CD4-positive, alpha-beta T cell (primary cell): ENCODE measurements at regions not wholly inside any gene's neighbourhood (a gene's known extent, or its start where the extent isn't known, plus 50 kb on each side); places are given as distances from the start of the nearest gene placed in this dataset.

Experiments used
- ATAC-seq: fragments of 200-7000 bp; cut with Tn5 transposase; one replicate; pipeline ENCODE4 v1.10.0; 2022; ENCODE audit warnings: mild to moderate bottlenecking; ENCODE audit not compliant: poor library complexity
- CTCF ChIA-PET: fragments of 350-600 bp; sonication (Branson Sonifier 250); formaldehyde crosslinking; loops from one replicate; lab custom pipeline; 2021; ENCODE audit warnings: antibody characterized with exemption, inconsistent platforms; lab: Charles Lee
- POLR2A ChIA-PET: fragments of 350-600 bp; sonication (Branson Sonifier 250); formaldehyde crosslinking; loops from one replicate; lab custom pipeline; 2021; ENCODE audit warnings: antibody characterized with exemption, inconsistent platforms; lab: Charles Lee
- DNase-seq, 14 experiments: peaks; one replicate each; pipeline ENCODE4 v3.0.0-alpha.2; 2013 to 2020; ENCODE audit warnings: mixed read lengths in 2 of 14
- H3K27ac ChIP-seq, 2 donors: one replicate each; pipeline versions ENCODE4 v1.5.1 to v1.7.0; 2013; ENCODE audit warnings: low read length in 2 of 2, low read depth in 1 of 2, mild to moderate bottlenecking in 1 of 2
- H3K27me3 ChIP-seq, 2 experiments: 1 replicate in 1 of 2; 2 replicates in 1 of 2; pipeline versions ENCODE4 v1.6.1 to v1.7.0; 2013; ENCODE audit warnings: low read length in 2 of 2, control low read depth in 1 of 2, mild to moderate bottlenecking in 1 of 2, moderate library complexity in 1 of 2; ENCODE audit not compliant: insufficient read depth in 2 of 2, control insufficient read depth in 1 of 2
- H3K36me3 ChIP-seq: one replicate; pipeline ENCODE4 v1.6.1; 2013; ENCODE audit warnings: low read length, control low read depth; ENCODE audit not compliant: insufficient read depth
- H3K4me1 ChIP-seq: one replicate; pipeline ENCODE4 v1.6.1; 2013; ENCODE audit warnings: low read length, control low read depth; ENCODE audit not compliant: insufficient read depth
- H3K4me3 ChIP-seq: one replicate; pipeline ENCODE4 v1.5.1; 2013; ENCODE audit warnings: mild to moderate bottlenecking, low read length, moderate library complexity
- H3K9me3 ChIP-seq, 2 experiments: 1 replicate in 1 of 2; 2 replicates in 1 of 2; pipeline versions ENCODE4 v1.6.1 to v1.7.0; 2013; ENCODE audit warnings: low read length in 2 of 2, mild to moderate bottlenecking in 2 of 2, control low read depth in 1 of 2, moderate library complexity in 1 of 2; ENCODE audit not compliant: control insufficient read depth in 1 of 2, insufficient read depth in 1 of 2
- H3K27ac Mint-ChIP-seq: one replicate; pipeline ENCODE4 v1.8.0; 2020; ENCODE audit warnings: mixed read lengths
- H3K27me3 Mint-ChIP-seq: one replicate; pipeline ENCODE4 v1.8.0; 2021; ENCODE audit warnings: mixed read lengths
- H3K36me3 Mint-ChIP-seq: one replicate; pipeline ENCODE4 v1.8.0; 2021; ENCODE audit warnings: low read depth, mixed read lengths
- H3K4me1 Mint-ChIP-seq: one replicate; pipeline ENCODE4 v1.8.0; 2021; ENCODE audit warnings: low read depth, mixed read lengths
- H3K4me3 Mint-ChIP-seq: one replicate; pipeline ENCODE4 v1.8.0; 2020; ENCODE audit warnings: mild to moderate bottlenecking, mixed read lengths
- H3K9me3 Mint-ChIP-seq: one replicate; pipeline ENCODE4 v1.8.0; 2020; ENCODE audit warnings: mixed read lengths
- CTCF ChIP-seq: fragments of 200-600 bp; IDR thresholded peaks from one replicate; pipeline ENCODE4 v1.8.0; 2022; ENCODE audit warnings: antibody characterized with exemption, mild to moderate bottlenecking
- intact Hi-C, 2 experiments: fragments of 100-400 bp; cut with DNase I in 1 of 2; cut with micrococcal nuclease in 1 of 2; formaldehyde crosslinking; loops; one replicate each; pipeline versions ENCODE4 v1.15.1 to v1.9.0; 2023 to 2025; cut with DNase I, micrococcal nuclease

- ChIA-PET POLR2A (no interaction called here), CTCF (no interaction called here)
- H3K27me3 ChIP-seq = no peaks in the 10 kb centered on the region
- H3K36me3 ChIP-seq = no peaks in the 10 kb centered on the region
- no peak for ATAC-seq
- H3K4me3 ChIP-seq = no peak overlapping the region
- no peak overlapping the region for H3K27ac Mint-ChIP-seq
- H3K27me3 Mint-ChIP-seq = no peaks in the 10 kb centered on the region
- H3K36me3 Mint-ChIP-seq = no peaks in the 10 kb centered on the region
- peaks cover 3% of the 10 kb centered on the region for H3K9me3 Mint-ChIP-seq
- intact Hi-C loops = no loop called here
- H3K27ac ChIP-seq = no peak overlapping the region
- no peak for DNase-seq
- H3K4me1 Mint-ChIP-seq = no peaks in the 10 kb centered on the region
- H3K4me3 Mint-ChIP-seq = no peak overlapping the region
- no peak for TF ChIP-seq CTCF
- no peaks in the 10 kb centered on the region for H3K4me1 ChIP-seq
- peaks cover 0 to 4% of the 10 kb centered on the region in 2 experiments for H3K9me3 ChIP-seq
Observed at GRCh38 chr4:29619168-29619567, 1101.0 kb upstream of the PCDH7 start.

DNA sequence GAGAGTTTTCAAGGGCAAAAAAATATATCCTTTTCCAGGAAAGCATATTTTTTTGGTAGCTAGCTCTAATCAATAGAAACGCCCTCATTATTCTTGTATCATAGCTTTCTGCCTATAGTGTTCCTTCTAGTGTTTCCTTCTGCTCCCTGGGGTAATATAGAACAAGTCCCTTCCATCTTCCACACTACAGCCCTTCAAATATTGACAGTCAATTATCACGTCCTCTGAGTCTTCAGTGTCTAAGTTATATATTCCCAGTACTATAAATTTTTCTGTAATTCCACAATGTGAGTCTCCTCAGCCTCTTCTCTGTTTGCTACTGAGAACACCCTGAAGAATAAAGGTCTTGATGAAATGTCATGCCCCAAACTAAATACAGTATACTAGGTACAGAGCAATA lies 1088.0 kb upstream of the PCDH7 start:
- Mint-ChIP-seq H3K27ac (no peak overlapping the region), H3K36me3 (no peaks in the 10 kb centered on the region), H3K4me3 (no peak overlapping the region), H3K4me1 (no peaks in the 10 kb centered on the region), H3K27me3 (no peaks in the 10 kb centered on the region), H3K9me3 (peaks cover 17% of the 10 kb centered on the region)
- intact Hi-C loops = no loop called here
- H3K4me3 ChIP-seq = no peak overlapping the region
- no peaks in the 10 kb centered on the region for H3K27me3 ChIP-seq
- no peak overlapping the region for H3K27ac ChIP-seq
- ATAC-seq (no peak), DNase-seq (no peak)
- no peaks in the 10 kb centered on the region for H3K36me3 ChIP-seq
- ChIA-PET CTCF (no interaction called here), POLR2A (no interaction called here)
- TF ChIP-seq CTCF = no peak
- H3K4me1 ChIP-seq = no peaks in the 10 kb centered on the region
- peaks cover 0 to 8% of the 10 kb centered on the region in 2 experiments for H3K9me3 ChIP-seq

DNA sequence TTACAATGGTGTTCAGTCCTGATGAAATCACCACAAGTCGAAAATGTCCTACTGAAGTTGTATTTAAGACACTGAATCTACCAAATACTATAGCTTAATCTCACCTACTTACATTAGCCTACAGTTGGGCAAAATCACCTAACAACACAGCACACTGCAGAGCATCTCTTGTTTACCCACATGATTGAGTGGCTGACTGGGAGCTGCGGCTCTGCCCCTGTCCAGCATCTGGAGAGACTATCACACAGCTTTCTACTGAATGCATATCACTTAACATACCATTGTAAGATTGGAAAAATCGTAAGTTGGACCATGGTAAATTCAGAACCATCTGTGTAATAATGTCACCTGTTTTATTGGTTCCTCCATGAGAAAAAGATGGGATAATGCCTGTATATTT lies 1083.2 kb upstream of the PCDH7 start:
- Histone ChIP-seq H3K9me3 (peaks cover 0 to 5% of the 10 kb centered on the region in 2 experiments), H3K27me3 (no peaks in the 10 kb centered on the region), H3K4me3 (no peak overlapping the region), H3K36me3 (no peaks in the 10 kb centered on the region), H3K4me1 (no peaks in the 10 kb centered on the region), H3K27ac (no peak overlapping the region)
- TF ChIP-seq CTCF = no peak
- peaks cover 8% of the 10 kb centered on the region for H3K9me3 Mint-ChIP-seq
- intact Hi-C loops = no loop called here
- no peak overlapping the region for H3K4me3 Mint-ChIP-seq
- no peaks in the 10 kb centered on the region for H3K4me1 Mint-ChIP-seq
- DNase-seq (no peak), ATAC-seq (no peak)
- POLR2A ChIA-PET = no interaction called here
- CTCF ChIA-PET = no interaction called here
- H3K27ac Mint-ChIP-seq = no peak overlapping the region
- no peaks in the 10 kb centered on the region for H3K36me3 Mint-ChIP-seq
- no peaks in the 10 kb centered on the region for H3K27me3 Mint-ChIP-seq
